DMS79 treated with DMSO at 0.1 percent for 48 hours (cell line): ENCODE measurements at regions not wholly inside any gene's neighbourhood (a gene's known extent, or its start where the extent isn't known, plus 50 kb on each side); places are given as distances from the start of the nearest gene placed in this dataset.

ENCODE experiments used
- DNase-seq: peaks from one replicate; lab custom pipeline; 2025; lab: John Stamatoyannopoulos, UW

GRCh38 chr7:48822138-48822537 is 102.2 kb upstream of the CDC14C start:
- no peak for DNase-seq

GRCh38 chr7:48832303-48832845 is 92.0 kb upstream of the CDC14C start:
- DNase-seq = peak; percentile 11

DNA sequence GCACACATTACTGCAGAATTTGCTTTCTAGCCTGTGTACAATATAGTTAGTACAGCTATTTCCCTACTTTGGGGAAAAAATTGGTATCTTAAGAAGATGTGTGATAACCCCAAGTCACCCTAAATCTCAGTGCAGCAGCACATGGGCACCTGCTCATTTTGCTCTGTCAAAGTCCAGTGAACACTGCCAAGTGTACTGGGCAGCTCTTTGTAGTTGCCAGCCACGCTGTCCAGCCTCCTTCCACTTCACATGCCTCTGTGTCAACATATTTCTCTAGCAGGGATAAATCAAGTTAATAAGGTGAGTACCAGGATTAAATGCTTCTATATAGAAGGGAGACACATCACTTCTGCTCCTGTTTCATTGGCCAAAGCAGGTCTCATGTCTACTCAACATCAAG is 87.1 kb upstream of the CDC14C start:
- no peak for DNase-seq

DNA sequence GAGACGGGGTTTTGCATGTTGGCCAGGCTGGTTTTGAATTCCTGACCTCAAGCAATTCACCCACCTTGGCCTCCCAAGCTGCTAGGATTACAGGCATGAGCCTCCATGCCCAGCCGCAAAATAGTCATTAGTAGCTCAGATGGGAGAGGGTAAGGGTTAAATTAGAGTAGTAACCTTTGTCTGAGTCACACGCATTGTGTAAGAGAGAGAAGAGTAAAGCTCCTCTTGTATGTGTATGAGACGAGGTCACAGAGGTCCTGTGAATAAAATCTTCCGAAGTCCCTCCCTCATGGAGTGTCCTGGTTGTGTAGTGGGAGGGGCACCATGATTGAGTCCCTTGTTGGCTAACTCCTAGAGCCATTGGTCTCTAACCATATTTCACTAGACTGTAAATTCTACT is 85.2 kb upstream of the CDC14C start:
- DNase-seq = no peak

GRCh38 chr7:48841739-48842138 is 82.6 kb upstream of the CDC14C start:
- DNase-seq = no peak

DNA sequence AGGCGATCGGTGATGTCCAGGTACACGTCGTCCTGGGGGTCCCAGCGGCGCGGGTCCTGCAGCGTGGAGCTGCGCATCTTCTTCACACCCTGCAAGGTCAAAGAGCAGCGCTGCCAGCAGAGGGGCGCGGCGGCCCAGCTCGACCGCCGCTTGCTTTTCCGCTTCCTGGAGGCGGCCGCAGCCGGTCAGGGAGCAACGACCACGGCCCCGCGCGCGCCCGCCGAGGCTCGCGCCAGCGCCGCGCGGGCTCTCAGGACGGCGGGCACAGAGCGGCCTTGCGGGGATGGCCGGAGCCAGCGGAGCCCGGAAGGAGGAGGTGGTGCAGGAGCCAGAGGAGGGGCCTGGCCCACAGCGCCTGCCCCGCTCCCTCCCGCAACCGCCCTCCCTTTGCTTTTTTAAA is 76.4 kb upstream of the CDC14C start:
- DNase-seq = no peak

GRCh38 chr7:48860447-48860846 is 63.9 kb upstream of the CDC14C start:
- peak; percentile 17 for DNase-seq

GRCh38 chr7:48868916-48869315 is 55.4 kb upstream of the CDC14C start:
- DNase-seq = no peak

DNA sequence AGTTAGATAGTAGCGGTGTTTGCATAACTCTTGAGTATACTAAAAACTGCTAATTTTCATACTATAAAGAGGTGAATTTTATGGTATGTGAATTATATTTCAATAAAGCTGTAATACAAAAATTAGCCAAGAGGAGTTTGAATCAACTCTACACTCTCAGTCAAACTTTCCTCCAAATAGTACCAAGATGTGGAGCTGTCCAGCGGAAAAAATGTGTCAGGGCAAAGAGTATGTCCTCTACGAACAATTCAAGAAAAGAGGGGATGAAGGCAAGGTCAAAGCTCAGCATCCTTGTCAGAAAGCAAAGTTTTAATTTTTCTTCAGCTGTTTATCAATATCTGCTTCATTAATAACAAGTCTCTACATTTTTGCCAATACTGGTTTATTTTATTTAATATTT is 51.8 kb upstream of the CDC14C start:
- no peak for DNase-seq
